AG08395 (cell line): ENCODE measurements at regions not wholly inside any gene's neighbourhood (a gene's known extent, or its start where the extent isn't known, plus 50 kb on each side); places are given as distances from the start of the nearest gene placed in this dataset.
"Not testable (repeated sequence)": the region's sequence is repeated elsewhere in the genome, so short reads cannot be mapped to it uniquely, and the experiment has no call there.

ENCODE experiments used
- DNase-seq: peaks from one replicate; pipeline ENCODE4 v3.0.0; 2012; ENCODE audit warnings: mixed read lengths, low spot score

- no peak for DNase-seq
Measured at GRCh38 chr14:62409169-62409568, 636.1 kb downstream of the KCNH5 start.

GRCh38 chr14:62409626-62410300 is 635.5 kb downstream of the KCNH5 start:
- DNase-seq: peak; percentile 6

- no peak for DNase-seq
Measured at GRCh38 chr14:62420847-62421246, 624.4 kb downstream of the KCNH5 start.

- DNase-seq: no peak
Measured at GRCh38 chr14:62428429-62429203, 616.6 kb downstream of the KCNH5 start.

GRCh38 chr14:62429683-62430082 is 615.6 kb downstream of the KCNH5 start:
- no peak for DNase-seq

GRCh38 chr14:62431496-62431895 is 613.8 kb downstream of the KCNH5 start:
- DNase-seq: no peak

- no peak for DNase-seq
Measured at GRCh38 chr14:62432955-62433354, 612.3 kb downstream of the KCNH5 start.

GRCh38 chr14:62436261-62436660 is 609.0 kb downstream of the KCNH5 start:
- no peak for DNase-seq

- DNase-seq: no peak
Measured at GRCh38 chr14:62439210-62439609, 606.0 kb downstream of the KCNH5 start.

- peak; percentile 13 for DNase-seq
Measured at GRCh38 chr14:62443796-62444195, 601.5 kb downstream of the KCNH5 start.

GRCh38 chr14:62445570-62445969 is 599.7 kb downstream of the KCNH5 start:
- no peak for DNase-seq

- no peak for DNase-seq
Measured at GRCh38 chr14:62451221-62451620, 594.0 kb downstream of the KCNH5 start.

- DNase-seq: no peak
Measured at GRCh38 chr14:62453226-62453625, 592.0 kb downstream of the KCNH5 start.

- DNase-seq: no peak
Measured at GRCh38 chr14:62455446-62455845, 589.8 kb downstream of the KCNH5 start.

GRCh38 chr14:62462988-62463387 is 582.3 kb downstream of the KCNH5 start:
- DNase-seq: no peak

- no peak for DNase-seq
Measured at GRCh38 chr14:62468946-62469345, 576.3 kb downstream of the KCNH5 start.

- DNase-seq: no peak
Measured at GRCh38 chr14:62470935-62471334, 574.3 kb downstream of the KCNH5 start.

- DNase-seq: no peak
Measured at GRCh38 chr14:62491146-62491545, 554.1 kb downstream of the KCNH5 start.

GRCh38 chr14:62497708-62498107 is 547.5 kb downstream of the KCNH5 start:
- DNase-seq: no peak

- no peak for DNase-seq
Measured at GRCh38 chr14:62501021-62501750, 544.1 kb downstream of the KCNH5 start.

- no peak for DNase-seq
Measured at GRCh38 chr14:62505045-62505444, 540.2 kb downstream of the KCNH5 start.

GRCh38 chr14:62521309-62521708 is 523.9 kb downstream of the KCNH5 start:
- not testable (repeated sequence) for DNase-seq

- DNase-seq: no peak
Measured at GRCh38 chr14:62528296-62528695, 517.0 kb downstream of the KCNH5 start.
